IMR-90 (cell line): ENCODE measurements at regions not wholly inside any gene's neighbourhood (a gene's known extent, or its start where the extent isn't known, plus 50 kb on each side); places are given as distances from the start of the nearest gene placed in this dataset.

Source experiments
- ATAC-seq: fragments of 200-7000 bp; cut with Tn5 transposase; 2 replicates; pipeline ENCODE4 v1.9.1; 2020; ENCODE audit warnings: low read depth, mild to moderate bottlenecking, moderate library complexity
- BruUV-seq: library from RNA; stranded (reverse); fragments of 400-500 nt; replicated peaks from 2 replicates; lab custom pipeline; 2021; lab: Mats Ljungman, UMichigan
- CTCF ChIA-PET: fragments of 300-600 bp; formaldehyde crosslinking; extraction: SDS; loops from one replicate; lab custom pipeline; 2021; ENCODE audit warnings: antibody characterized with exemption; lab: Yijun Ruan, JAX
- POLR2A ChIA-PET: fragments of 300-600 bp; sonication (Branson Sonifier 250); formaldehyde crosslinking; loops from one replicate; lab custom pipeline; 2022; ENCODE audit warnings: antibody characterized with exemption; ENCODE audit not compliant: unreplicated experiment; lab: Charles Lee
- DNase-seq: peaks from one replicate; pipeline ENCODE4 v3.0.0; 2013
- H2AFZ ChIP-seq: replicated peaks from 2 replicates; pipeline ENCODE3; 2013; ENCODE audit warnings: low read length, mild to moderate bottlenecking; ENCODE audit not compliant: poor library complexity
- H2AK5ac ChIP-seq: 2 replicates; pipeline ENCODE4 v1.6.1; 2013; ENCODE audit warnings: low read depth, low read length, inconsistent platforms
- H2AK9ac ChIP-seq: replicated peaks from 2 replicates; pipeline ENCODE3; 2013; ENCODE audit warnings: mild to moderate bottlenecking, low read depth, low read length, moderate library complexity; ENCODE audit not compliant: poor library complexity
- H2BK120ac ChIP-seq: 2 replicates; pipeline ENCODE4 v1.6.1; 2013; ENCODE audit warnings: low read depth, low read length, inconsistent platforms
- H2BK15ac ChIP-seq: 3 replicates; pipeline ENCODE4 v1.6.1; 2013; ENCODE audit warnings: low read depth, low read length, inconsistent platforms
- H2BK20ac ChIP-seq: 2 replicates; pipeline ENCODE4 v1.6.1; 2013; ENCODE audit warnings: low read depth, mild to moderate bottlenecking, inconsistent platforms, low read length, moderate library complexity
- H2BK5ac ChIP-seq: 2 replicates; pipeline ENCODE4 v1.6.1; 2013; ENCODE audit warnings: mild to moderate bottlenecking, low read depth, low read length, inconsistent platforms; ENCODE audit not compliant: poor library complexity, severe bottlenecking
- H3K14ac ChIP-seq: replicated peaks from 2 replicates; pipeline ENCODE4 v1.6.1; 2013; ENCODE audit warnings: low read depth, low read length, inconsistent platforms
- H3K18ac ChIP-seq: 2 replicates; pipeline ENCODE4 v1.6.1; 2013; ENCODE audit warnings: low read depth, low read length, control low read depth
- H3K23ac ChIP-seq: 2 replicates; pipeline ENCODE4 v1.6.1; 2013; ENCODE audit warnings: low read depth, low read length, inconsistent platforms
- H3K27ac ChIP-seq: 2 replicates; pipeline ENCODE4 v1.5.1; 2013; ENCODE audit warnings: mild to moderate bottlenecking, control low read depth, low read length; ENCODE audit not compliant: insufficient read depth
- H3K27me3 ChIP-seq: 2 replicates; pipeline ENCODE4 v1.6.1; 2013; ENCODE audit warnings: low read length; ENCODE audit not compliant: control insufficient read depth, insufficient read depth
- H3K36me3 ChIP-seq: 2 replicates; pipeline ENCODE4 v1.6.1; 2013; ENCODE audit warnings: low read length, mixed read lengths; ENCODE audit not compliant: control insufficient read depth, insufficient read depth
- H3K4ac ChIP-seq: 2 replicates; pipeline ENCODE4 v1.6.1; 2013; ENCODE audit warnings: low read depth, low read length, inconsistent platforms
- H3K4me1 ChIP-seq: 2 replicates; pipeline ENCODE4 v1.6.1; 2013; ENCODE audit warnings: low read length, mixed read lengths; ENCODE audit not compliant: control insufficient read depth, insufficient read depth
- H3K4me2 ChIP-seq: 2 replicates; pipeline ENCODE4 v1.6.1; 2013; ENCODE audit warnings: low read depth, mild to moderate bottlenecking, control low read depth, low read length, moderate library complexity
- H3K4me3 ChIP-seq: 2 replicates; pipeline ENCODE4 v1.5.1; 2013; ENCODE audit warnings: low read depth, mild to moderate bottlenecking, control low read depth, low read length, moderate library complexity; ENCODE audit not compliant: insufficient read depth
- H3K56ac ChIP-seq: 2 replicates; pipeline ENCODE4 v1.6.1; 2013; ENCODE audit warnings: low read length, inconsistent platforms; ENCODE audit not compliant: insufficient read depth; ENCODE audit errors: extremely low read depth
- H3K79me1 ChIP-seq, 2 experiments: 2 replicates each; pipeline ENCODE4 v1.6.1; 2013; ENCODE audit warnings: low read length in 2 of 2, inconsistent platforms in 1 of 2, low read depth in 1 of 2
- H3K9ac ChIP-seq: 2 replicates; pipeline ENCODE4 v1.6.1; 2013; ENCODE audit warnings: low read depth, low read length, control low read depth
- H3K9me1 ChIP-seq: 2 replicates; pipeline ENCODE4 v1.6.1; 2013; ENCODE audit warnings: low read length, inconsistent platforms; ENCODE audit not compliant: insufficient read depth
- H3K9me3 ChIP-seq: 2 replicates; pipeline ENCODE4 v1.6.1; 2013; ENCODE audit warnings: low read length; ENCODE audit not compliant: control insufficient read depth, insufficient read depth
- H4K20me1 ChIP-seq: 2 replicates; pipeline ENCODE4 v1.6.1; 2013; ENCODE audit warnings: low read length, inconsistent platforms; ENCODE audit not compliant: insufficient read depth
- H4K5ac ChIP-seq: 2 replicates; pipeline ENCODE4 v1.6.1; 2013; ENCODE audit warnings: mild to moderate bottlenecking, low read depth, low read length, control low read depth
- H4K8ac ChIP-seq, 2 experiments: 2 replicates each; pipeline ENCODE4 v1.6.1; 2013; ENCODE audit warnings: low read depth in 2 of 2, low read length in 2 of 2, control low read depth in 1 of 2, inconsistent platforms in 1 of 2
- H4K91ac ChIP-seq: 2 replicates; pipeline ENCODE4 v1.6.1; 2013; ENCODE audit warnings: low read depth, low read length, inconsistent platforms; ENCODE audit not compliant: insufficient read depth
- BHLHE40 ChIP-seq: fragments of 150-350 bp; IDR thresholded peaks from 2 replicates; pipeline ENCODE4 v1.6.1; 2016; ENCODE audit warnings: mild to moderate bottlenecking, low read depth, low read length
- CEBPB ChIP-seq: IDR thresholded peaks from 2 replicates; pipeline ENCODE4 v1.6.1; 2012; ENCODE audit warnings: low read depth, low read length, improper control_type of control experiment
- CHD1 ChIP-seq: IDR thresholded peaks from 2 replicates; pipeline ENCODE4 v1.6.1; 2012; ENCODE audit warnings: low read depth, low read length, improper control_type of control experiment
- FOS ChIP-seq: fragments of 150-350 bp; IDR thresholded peaks from 2 replicates; pipeline ENCODE4 v1.6.1; 2016; ENCODE audit warnings: low read depth, low read length
- MAFK ChIP-seq: IDR thresholded peaks from 2 replicates; pipeline ENCODE4 v1.6.1; 2012; ENCODE audit warnings: low read depth, low read length, improper control_type of control experiment
- MAZ ChIP-seq: IDR thresholded peaks from 2 replicates; pipeline ENCODE4 v1.6.1; 2012; ENCODE audit warnings: low read depth, mild to moderate bottlenecking, low read length, improper control_type of control experiment, moderate library complexity, borderline replicate concordance
- NFE2L2 ChIP-seq: fragments of 150-350 bp; IDR thresholded peaks from 2 replicates; pipeline ENCODE4 v1.6.1; 2016; ENCODE audit warnings: low read depth, mild to moderate bottlenecking, low read length
- POLR2A ChIP-seq: IDR thresholded peaks from 2 replicates; pipeline ENCODE4 v1.6.1; 2012; ENCODE audit warnings: mild to moderate bottlenecking, low read depth, low read length
- RAD21 ChIP-seq: IDR thresholded peaks from 2 replicates; pipeline ENCODE4 v1.6.1; 2012; ENCODE audit warnings: low read length, improper control_type of control experiment
- RCOR1 ChIP-seq: IDR thresholded peaks from 2 replicates; pipeline ENCODE4 v1.6.1; 2012; ENCODE audit warnings: mild to moderate bottlenecking, low read length, improper control_type of control experiment; ENCODE audit not compliant: insufficient replicate concordance
- RFX5 ChIP-seq: IDR thresholded peaks from 2 replicates; pipeline ENCODE4 v1.8.0; 2012; ENCODE audit warnings: low read depth, mild to moderate bottlenecking, low read length, moderate library complexity
- SMC3 ChIP-seq: fragments of 150-350 bp; IDR thresholded peaks from 2 replicates; pipeline ENCODE4 v1.6.1; 2016; ENCODE audit warnings: low read depth, mild to moderate bottlenecking, antibody characterized with exemption, low read length, moderate library complexity
- WGBS, 2 experiments: methylation state at CpG; one replicate each; pipeline versions ENCODE4 v1.1.5 to v1.1.7; 2013; ENCODE audit warnings: missing lambda C conversion rate in 2 of 2; ENCODE audit not compliant: insufficient read length in 1 of 2; ENCODE audit errors: extremely low coverage in 2 of 2; 5-methylcytosine and 5-hydroxymethylcytosine counted together
- dilution Hi-C: fragments of 300-500 bp; cut with HindIII; formaldehyde crosslinking; loops from one replicate; pipeline ENCODE4 v1.14.3; 2018; ENCODE audit warnings: low sequenced_read_pairs; ENCODE audit not compliant: unreplicated experiment
- in situ Hi-C: fragments of 300-500 bp; cut with MboI; formaldehyde crosslinking; loops from 3 replicates; pipeline ENCODE4 v1.14.3; 2019; ENCODE audit warnings: low sequenced_read_pairs, inconsistent platforms, mixed read lengths
- intact Hi-C: fragments of 100-400 bp; cut with micrococcal nuclease; formaldehyde crosslinking; loops from 2 replicates; pipeline ENCODE4 v1.10.0; 2022
- TF ChIP-seq, protein P1 (sequence below): fragments of 150-350 bp; IDR thresholded peaks from 2 replicates; pipeline ENCODE4 v1.6.1; 2017; ENCODE audit warnings: mild to moderate bottlenecking, antibody characterized with exemption, low read length, low read depth
- TF ChIP-seq, protein P2 (sequence below): fragments of 150-350 bp; IDR thresholded peaks from 2 replicates; pipeline ENCODE4 v1.6.1; 2016; ENCODE audit warnings: low read depth, mild to moderate bottlenecking, low read length, moderate library complexity, borderline replicate concordance
- TF ChIP-seq, protein P3 (sequence below): conservative IDR thresholded peaks from 2 replicates; pipeline ENCODE4 v1.5.1; 2012; ENCODE audit warnings: mild to moderate bottlenecking, low read depth, low read length, improper control_type of control experiment

DNA sequence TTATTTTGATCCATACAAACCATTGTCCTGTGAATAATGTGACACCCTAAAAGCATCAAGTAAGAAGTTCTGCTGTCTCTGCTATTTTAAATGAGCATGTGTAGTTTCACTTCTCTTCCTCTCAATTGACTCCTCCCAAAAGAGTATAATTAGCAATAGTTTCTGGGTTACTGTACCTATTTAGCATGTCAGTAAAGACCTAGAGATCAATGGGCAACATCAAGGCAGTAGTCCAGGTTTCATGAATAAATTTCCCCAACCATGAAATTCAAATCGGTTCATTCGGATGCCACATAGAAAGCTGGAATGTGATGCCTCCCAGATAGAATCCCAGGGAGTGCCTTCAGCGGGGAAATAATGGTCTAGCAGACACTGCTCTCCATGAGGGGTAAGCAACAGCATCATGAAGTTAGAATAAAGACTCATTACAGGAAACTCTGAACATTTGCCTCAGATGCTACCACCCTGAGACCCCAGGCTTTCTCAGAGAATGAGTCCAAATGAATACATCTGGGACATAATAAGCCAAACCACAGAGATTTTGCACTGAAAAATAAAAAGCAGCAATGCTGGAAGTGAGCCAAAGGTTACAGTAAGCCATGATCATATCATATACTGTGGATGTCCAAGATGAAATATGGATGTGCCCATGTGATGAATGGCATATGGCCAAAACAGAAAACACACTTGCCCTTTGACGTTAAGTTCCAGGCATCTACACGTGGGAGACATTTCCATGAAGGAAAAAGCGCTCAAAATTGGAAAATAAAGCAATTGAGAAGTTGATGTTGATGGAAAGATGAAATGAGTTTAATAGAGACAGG, 1107.0 kb upstream of the SEMA6A start:
- Histone ChIP-seq H2AK9ac (no peak overlapping the region), H4K20me1 (no peaks in the 10 kb centered on the region), H2AK5ac (peak overlapping the region; percentile 81; the same call in 1 of the 2 replicates), H3K4me2 (no peak overlapping the region; the same call in 1 of the 2 replicates), H3K56ac (no peak overlapping the region; the same call in 1 of the 2 replicates), H4K91ac (peak overlapping the region; percentile 21; the same call in 1 of the 2 replicates), H3K14ac (no peak overlapping the region), H3K4ac (peak overlapping the region; percentile 37), H4K5ac (no peak overlapping the region), H3K9ac (no peak overlapping the region), H3K18ac (peak overlapping the region; percentile 29; the same call in 1 of the 2 replicates), H3K9me1 (0 out of 2 replicates have a peak, but pooled peaks cover 5% of the 10 kb centered on the region), H3K4me1 (0 out of 2 replicates have a peak, but pooled peaks cover 1% of the 10 kb centered on the region), H2BK15ac (no peak overlapping the region), H3K27me3 (no peaks in the 10 kb centered on the region), H2BK5ac (no peak overlapping the region), H3K36me3 (no peaks in the 10 kb centered on the region), H3K9me3 (no peaks in the 10 kb centered on the region), H3K27ac (no peak overlapping the region), H3K23ac (no peak overlapping the region), H2AFZ (no peak overlapping the region), H2BK120ac (peak overlapping the region; percentile 35), H3K79me1 (no peaks in the 10 kb centered on the region), H4K8ac (peak overlapping the region in 1 of 2 experiments; percentile 47; a peak in 1 of 4 replicates), H2BK20ac (peak overlapping the region; percentile 4), H3K4me3 (no peak overlapping the region)
- ChIA-PET CTCF (no interaction called here), POLR2A (no interaction called here)
- DNase-seq (no peak), ATAC-seq (no peak)
- in situ Hi-C loops = no loop called here
- dilution Hi-C loops = no loop called here
- intact Hi-C loops = no loop called here
- whole genome bisulfite sequencing, 2 experiments = no CpG with 5 or more reads among the region's 6 CpGs
- no TSS peak for BruUV-seq
- no peak for TF ChIP-seq POLR2A
- no peak for TF ChIP-seq CEBPB
- TF ChIP-seq SMC3 = no peak
- no peak for TF ChIP-seq MAZ
- TF ChIP-seq, protein P1, sequence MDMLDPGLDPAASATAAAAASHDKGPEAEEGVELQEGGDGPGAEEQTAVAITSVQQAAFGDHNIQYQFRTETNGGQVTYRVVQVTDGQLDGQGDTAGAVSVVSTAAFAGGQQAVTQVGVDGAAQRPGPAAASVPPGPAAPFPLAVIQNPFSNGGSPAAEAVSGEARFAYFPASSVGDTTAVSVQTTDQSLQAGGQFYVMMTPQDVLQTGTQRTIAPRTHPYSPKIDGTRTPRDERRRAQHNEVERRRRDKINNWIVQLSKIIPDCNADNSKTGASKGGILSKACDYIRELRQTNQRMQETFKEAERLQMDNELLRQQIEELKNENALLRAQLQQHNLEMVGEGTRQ = no peak
- no peak for TF ChIP-seq NFE2L2
- TF ChIP-seq, protein P2, sequence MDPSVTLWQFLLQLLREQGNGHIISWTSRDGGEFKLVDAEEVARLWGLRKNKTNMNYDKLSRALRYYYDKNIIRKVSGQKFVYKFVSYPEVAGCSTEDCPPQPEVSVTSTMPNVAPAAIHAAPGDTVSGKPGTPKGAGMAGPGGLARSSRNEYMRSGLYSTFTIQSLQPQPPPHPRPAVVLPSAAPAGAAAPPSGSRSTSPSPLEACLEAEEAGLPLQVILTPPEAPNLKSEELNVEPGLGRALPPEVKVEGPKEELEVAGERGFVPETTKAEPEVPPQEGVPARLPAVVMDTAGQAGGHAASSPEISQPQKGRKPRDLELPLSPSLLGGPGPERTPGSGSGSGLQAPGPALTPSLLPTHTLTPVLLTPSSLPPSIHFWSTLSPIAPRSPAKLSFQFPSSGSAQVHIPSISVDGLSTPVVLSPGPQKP = no peak
- TF ChIP-seq RFX5 = no peak
- TF ChIP-seq CHD1 = no peak
- no peak for TF ChIP-seq RAD21
- TF ChIP-seq MAFK = no peak
- TF ChIP-seq BHLHE40 = no peak
- no peak for TF ChIP-seq RCOR1
- TF ChIP-seq, protein P3, sequence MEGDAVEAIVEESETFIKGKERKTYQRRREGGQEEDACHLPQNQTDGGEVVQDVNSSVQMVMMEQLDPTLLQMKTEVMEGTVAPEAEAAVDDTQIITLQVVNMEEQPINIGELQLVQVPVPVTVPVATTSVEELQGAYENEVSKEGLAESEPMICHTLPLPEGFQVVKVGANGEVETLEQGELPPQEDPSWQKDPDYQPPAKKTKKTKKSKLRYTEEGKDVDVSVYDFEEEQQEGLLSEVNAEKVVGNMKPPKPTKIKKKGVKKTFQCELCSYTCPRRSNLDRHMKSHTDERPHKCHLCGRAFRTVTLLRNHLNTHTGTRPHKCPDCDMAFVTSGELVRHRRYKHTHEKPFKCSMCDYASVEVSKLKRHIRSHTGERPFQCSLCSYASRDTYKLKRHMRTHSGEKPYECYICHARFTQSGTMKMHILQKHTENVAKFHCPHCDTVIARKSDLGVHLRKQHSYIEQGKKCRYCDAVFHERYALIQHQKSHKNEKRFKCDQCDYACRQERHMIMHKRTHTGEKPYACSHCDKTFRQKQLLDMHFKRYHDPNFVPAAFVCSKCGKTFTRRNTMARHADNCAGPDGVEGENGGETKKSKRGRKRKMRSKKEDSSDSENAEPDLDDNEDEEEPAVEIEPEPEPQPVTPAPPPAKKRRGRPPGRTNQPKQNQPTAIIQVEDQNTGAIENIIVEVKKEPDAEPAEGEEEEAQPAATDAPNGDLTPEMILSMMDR = no peak
- TF ChIP-seq FOS = no peak
